ENCODE measurements at regions not wholly inside any gene's neighbourhood (a gene's known extent, or its start where the extent isn't known, plus 50 kb on each side); places are given as distances from the start of the nearest gene placed in this dataset.
A peak's percentile ranks its signal among the peaks of the same experiment; 100 is the strongest.

DNA sequence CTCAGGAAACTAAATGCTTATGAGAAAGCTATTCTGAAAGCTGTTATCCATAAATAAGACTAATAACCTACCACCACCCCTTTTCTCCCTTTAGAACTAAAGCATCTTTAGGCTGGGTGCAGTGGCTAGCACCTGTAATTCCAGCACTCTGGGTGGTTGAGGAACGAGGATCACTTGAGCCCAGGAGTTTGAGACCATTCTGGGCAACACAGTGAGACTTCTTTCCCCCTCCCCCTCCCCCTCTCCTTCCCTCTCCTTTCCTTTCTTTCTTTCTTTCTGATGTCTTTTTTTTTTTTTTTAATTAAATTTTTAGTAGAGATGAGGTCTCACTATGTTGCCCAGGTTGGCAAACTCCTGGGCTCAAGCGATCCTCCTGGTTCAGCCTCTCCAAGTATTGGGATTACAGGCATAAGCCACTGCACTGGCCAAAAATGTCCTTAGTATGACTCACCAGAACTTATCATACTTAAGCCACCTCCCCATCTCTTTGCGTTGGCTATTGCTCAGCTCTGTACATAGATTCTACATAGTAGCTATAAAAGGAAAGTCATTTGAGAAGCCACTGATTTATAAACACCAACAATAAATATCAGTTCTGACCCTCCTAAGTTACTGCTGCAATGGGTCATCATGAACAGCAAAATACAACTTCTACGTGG lies 54.8 kb upstream of the SPDEF start:
- peak overlapping the region; percentile 62 for H3K27ac Mint-ChIP-seq

GRCh38 chr6:34608321-34609091 lies 52.4 kb upstream of the SPDEF start:
- no peak overlapping the region for H3K27ac Mint-ChIP-seq
- H3K36me3 Mint-ChIP-seq (ENCODE audit: low read depth), result peaks cover 52% of the 10 kb centered on the region
- ATAC-seq (replicated peaks), result no peak
- H3K4me1 Mint-ChIP-seq, result peaks cover 21% of the 10 kb centered on the region
- H3K9me3 Mint-ChIP-seq, result no peaks in the 10 kb centered on the region
- H3K27me3 Mint-ChIP-seq, result no peaks in the 10 kb centered on the region
- no peak overlapping the region for H3K4me3 Mint-ChIP-seq

More for the DNA sequence above, 54.8 kb upstream of the SPDEF start:
- no peaks in the 10 kb centered on the region for H3K9me3 Mint-ChIP-seq
- no peak overlapping the region for H3K4me3 Mint-ChIP-seq
- peaks cover 21% of the 10 kb centered on the region for H3K4me1 Mint-ChIP-seq
- H3K36me3 Mint-ChIP-seq (ENCODE audit: low read depth), result peaks cover 32% of the 10 kb centered on the region
- H3K27me3 Mint-ChIP-seq, result no peaks in the 10 kb centered on the region
- ATAC-seq (replicated peaks), result no peak

GRCh38 chr6:34606477-34607265 lies 50.5 kb upstream of the SPDEF start:
- Mint-ChIP-seq H3K4me1 (peaks cover 20% of the 10 kb centered on the region), H3K9me3 (no peaks in the 10 kb centered on the region), H3K36me3 (ENCODE audit: low read depth) (peaks cover 61% of the 10 kb centered on the region), H3K27me3 (no peaks in the 10 kb centered on the region), H3K27ac (no peak overlapping the region), H3K4me3 (no peak overlapping the region)
- no peak for ATAC-seq (replicated peaks)

All from activated T-helper 17 cell treated with anti-CD3 and anti-CD28 coated beads, Interleukin-2, amount 50 U/mL, for 72 hours (primary cell).